Lower leg skin (tissue), 4 donors: ENCODE measurements at regions not wholly inside any gene's neighbourhood (a gene's known extent, or its start where the extent isn't known, plus 50 kb on each side); places are given as distances from the start of the nearest gene placed in this dataset.

Experiments used
- DNase-seq, 2 donors: peaks; one replicate each; pipeline ENCODE4 v3.0.0-alpha.2; 2019; ENCODE audit warnings: low spot score in 2 of 2
- H3K4me3 ChIP-seq: fragments of 200-600 bp; sonication (generic); 2 replicates; pipeline ENCODE4 v1.5.1; 2017; ENCODE audit warnings: mild to moderate bottlenecking, low read depth; ENCODE audit not compliant: poor library complexity, severe bottlenecking
- CTCF ChIP-seq, 3 donors: fragments of 450-650 bp; IDR thresholded peaks; one replicate each; pipeline ENCODE4 v1.5.1; 2016; ENCODE audit warnings: antibody characterized with exemption in 3 of 3, mild to moderate bottlenecking in 3 of 3, moderate library complexity in 2 of 3
- POLR2A ChIP-seq, 2 donors: fragments of 450-650 bp; IDR thresholded peaks; one replicate each; pipeline ENCODE4 v1.6.1; 2016 to 2017; ENCODE audit warnings: antibody characterized with exemption in 2 of 2, mild to moderate bottlenecking in 1 of 2, moderate library complexity in 1 of 2
- whole genome bisulfite sequencing, 2 donors: methylation state at CpG; one replicate each; pipeline ENCODE4 v1.1.5; 2018; 5-methylcytosine and 5-hydroxymethylcytosine counted together
- intact Hi-C: fragments of 100-400 bp; cut with DNase I; formaldehyde crosslinking; loops from one replicate; pipeline ENCODE4 v1.15.0; 2023; ENCODE audit warnings: low total_unique reads

GRCh38 chr16:62530426-62530825 lies 494.2 kb upstream of the CDH8 start:
- H3K4me3 ChIP-seq, result no peak overlapping the region
- DNase-seq, result no peak
- intact Hi-C loops, result no loop called here
- TF ChIP-seq CTCF (IDR thresholded peaks at IDR 0.05), result no peak
- no peak for TF ChIP-seq POLR2A (IDR thresholded peaks at IDR 0.05)
- WGBS, 2 donors, result 60 to 65% methylated on average over 3 of the region's 3 CpGs

GRCh38 chr16:62516001-62516400 lies 479.8 kb upstream of the CDH8 start:
- intact Hi-C loops, result no loop called here
- 38 to 45% methylated on average over 1 of the region's 1 CpG for WGBS, 2 donors
- no peak overlapping the region for H3K4me3 ChIP-seq
- DNase-seq, result no peak
- no peak for TF ChIP-seq CTCF (IDR thresholded peaks at IDR 0.05)

GRCh38 chr16:62503073-62503472 lies 466.8 kb upstream of the CDH8 start:
- 76 to 79% methylated on average over 3 of the region's 3 CpGs for WGBS, 2 donors
- intact Hi-C loops, result no loop called here

GRCh38 chr16:62478903-62479458 lies 442.7 kb upstream of the CDH8 start:
- no peak overlapping the region for H3K4me3 ChIP-seq

More at GRCh38 chr16:62503073-62503472, 466.8 kb upstream of the CDH8 start:
- no peak for DNase-seq
- TF ChIP-seq CTCF (IDR thresholded peaks at IDR 0.05), result no peak
- TF ChIP-seq POLR2A (IDR thresholded peaks at IDR 0.05), result no peak
- H3K4me3 ChIP-seq, result no peak overlapping the region

GRCh38 chr16:62477796-62478195 lies 441.6 kb upstream of the CDH8 start:
- no peak overlapping the region for H3K4me3 ChIP-seq
- peak in 1 of 2 donors; percentile 65 for DNase-seq
- TF ChIP-seq CTCF (IDR thresholded peaks at IDR 0.05), result no peak
- no peak for TF ChIP-seq POLR2A (IDR thresholded peaks at IDR 0.05)
- WGBS, 2 donors, result 90 to 100% methylated on average over 2 to 3 of the region's 3 CpGs
- intact Hi-C loops, result no loop called here

More at GRCh38 chr16:62478903-62479458, 442.7 kb upstream of the CDH8 start:
- no peak for DNase-seq
- intact Hi-C loops, result no loop called here
- WGBS, 2 donors, result 80 to 81% methylated on average over 5 of the region's 7 CpGs
- TF ChIP-seq POLR2A (IDR thresholded peaks at IDR 0.05) (no peak), CTCF (IDR thresholded peaks at IDR 0.05) (no peak)

- TF ChIP-seq POLR2A (IDR thresholded peaks at IDR 0.05) (no peak), CTCF (IDR thresholded peaks at IDR 0.05) (no peak)
- peak in 1 of 2 donors; percentile 46 for DNase-seq
- no peak overlapping the region for H3K4me3 ChIP-seq
- intact Hi-C loops, result no loop called here
Measured at GRCh38 chr16:62475573-62475972, 439.3 kb upstream of the CDH8 start.
